ENCODE measurements at regions not wholly inside any gene's neighbourhood (a gene's known extent, or its start where the extent isn't known, plus 50 kb on each side); places are given as distances from the start of the nearest gene placed in this dataset.

- no peak for TF ChIP-seq CTCF (IDR thresholded peaks at IDR 0.05)
- no peak for TF ChIP-seq EP300 (IDR thresholded peaks at IDR 0.05)
Observed at GRCh38 chr7:35512716-35513115, 182.2 kb downstream of the HERPUD2 start.

All from sigmoid colon (tissue), 4 donors.